ENCODE measurements at regions not wholly inside any gene's neighbourhood (a gene's known extent, or its start where the extent isn't known, plus 50 kb on each side); places are given as distances from the start of the nearest gene placed in this dataset.

DNA sequence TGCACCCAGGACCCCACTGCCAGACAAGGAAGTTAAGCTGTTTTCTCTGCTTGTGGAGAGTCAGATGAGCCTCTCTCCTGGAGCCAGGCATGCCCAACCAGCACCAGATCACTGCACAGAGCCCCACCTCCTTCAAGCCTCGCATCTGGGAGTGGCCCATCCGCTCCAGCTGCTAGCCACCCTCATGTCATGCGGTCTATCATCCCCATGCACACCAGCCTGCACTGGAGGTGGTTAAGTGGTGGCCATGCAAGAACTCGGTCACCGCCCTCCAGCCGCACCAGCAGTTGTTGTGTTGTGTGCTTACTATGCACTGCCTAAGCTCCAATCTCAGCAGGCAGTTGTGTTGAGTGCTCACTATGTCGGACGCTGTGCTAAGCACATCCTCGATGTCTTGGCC lies 177.9 kb upstream of the SLC14A2 start:
- TF ChIP-seq, protein P1, sequence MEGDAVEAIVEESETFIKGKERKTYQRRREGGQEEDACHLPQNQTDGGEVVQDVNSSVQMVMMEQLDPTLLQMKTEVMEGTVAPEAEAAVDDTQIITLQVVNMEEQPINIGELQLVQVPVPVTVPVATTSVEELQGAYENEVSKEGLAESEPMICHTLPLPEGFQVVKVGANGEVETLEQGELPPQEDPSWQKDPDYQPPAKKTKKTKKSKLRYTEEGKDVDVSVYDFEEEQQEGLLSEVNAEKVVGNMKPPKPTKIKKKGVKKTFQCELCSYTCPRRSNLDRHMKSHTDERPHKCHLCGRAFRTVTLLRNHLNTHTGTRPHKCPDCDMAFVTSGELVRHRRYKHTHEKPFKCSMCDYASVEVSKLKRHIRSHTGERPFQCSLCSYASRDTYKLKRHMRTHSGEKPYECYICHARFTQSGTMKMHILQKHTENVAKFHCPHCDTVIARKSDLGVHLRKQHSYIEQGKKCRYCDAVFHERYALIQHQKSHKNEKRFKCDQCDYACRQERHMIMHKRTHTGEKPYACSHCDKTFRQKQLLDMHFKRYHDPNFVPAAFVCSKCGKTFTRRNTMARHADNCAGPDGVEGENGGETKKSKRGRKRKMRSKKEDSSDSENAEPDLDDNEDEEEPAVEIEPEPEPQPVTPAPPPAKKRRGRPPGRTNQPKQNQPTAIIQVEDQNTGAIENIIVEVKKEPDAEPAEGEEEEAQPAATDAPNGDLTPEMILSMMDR (IDR thresholded peaks at IDR 0.05), result no peak
- TF ChIP-seq POLR2A (IDR thresholded peaks at IDR 0.05), result no peak
- TF ChIP-seq EP300 (IDR thresholded peaks at IDR 0.05), result no peak

Measured in ovary (tissue), 3 donors.